GM19467 (cell line): ENCODE measurements at regions not wholly inside any gene's neighbourhood (a gene's known extent, or its start where the extent isn't known, plus 50 kb on each side); places are given as distances from the start of the nearest gene placed in this dataset.
"Not testable (repeated sequence)": the region's sequence is repeated elsewhere in the genome, so short reads cannot be mapped to it uniquely, and the experiment has no call there.

Experiments used
- ATAC-seq: cut with Tn5 transposase; IDR thresholded peaks from one replicate; pipeline ENCODE4 v1.9.1; 2021; ENCODE audit warnings: mild to moderate bottlenecking, moderate library complexity; ENCODE audit not compliant: unreplicated experiment

DNA sequence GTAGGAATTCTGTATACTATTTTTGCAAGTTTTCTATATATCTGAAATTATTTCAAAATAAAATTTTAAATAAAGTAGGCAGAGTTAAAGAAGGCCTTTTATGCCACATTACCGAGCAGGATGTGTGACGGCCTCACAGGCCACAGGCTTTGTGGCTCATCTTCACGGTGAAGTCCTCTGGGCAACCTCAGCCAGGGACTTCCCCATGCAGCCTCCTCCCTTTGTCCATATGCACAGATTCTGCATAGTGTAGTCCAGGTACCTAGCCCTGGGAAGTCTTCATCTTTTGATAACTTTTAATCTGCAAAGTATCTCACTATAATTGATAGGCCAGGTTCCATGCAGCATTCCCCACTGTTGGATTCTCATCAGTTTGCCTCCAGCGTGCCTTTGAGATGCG lies 62.8 kb downstream of the ARHGAP11B start:
- not testable (repeated sequence) for ATAC-seq

GRCh38 chr15:30690153-30690552 lies 64.2 kb downstream of the ARHGAP11B start:
- ATAC-seq = not testable (repeated sequence)

DNA sequence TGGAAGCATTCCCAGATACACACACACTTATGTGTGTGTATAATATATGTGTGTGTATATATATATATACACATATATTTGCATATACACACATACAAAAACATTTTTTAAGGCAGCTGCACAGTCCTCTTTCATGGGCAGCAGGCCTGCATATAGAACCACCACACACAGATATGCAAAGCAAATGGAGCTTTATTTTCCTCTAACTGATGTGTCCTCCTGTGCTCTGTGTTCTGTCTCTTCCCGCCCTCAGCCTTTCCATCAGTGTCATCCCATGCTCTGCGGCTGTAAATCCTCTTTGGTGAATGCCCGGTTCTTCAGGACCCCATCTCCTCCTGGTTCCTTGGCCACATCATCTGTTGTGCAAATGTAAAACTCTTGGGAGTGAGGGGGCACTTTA lies 69.9 kb downstream of the ARHGAP11B start:
- ATAC-seq = not testable (repeated sequence)

DNA sequence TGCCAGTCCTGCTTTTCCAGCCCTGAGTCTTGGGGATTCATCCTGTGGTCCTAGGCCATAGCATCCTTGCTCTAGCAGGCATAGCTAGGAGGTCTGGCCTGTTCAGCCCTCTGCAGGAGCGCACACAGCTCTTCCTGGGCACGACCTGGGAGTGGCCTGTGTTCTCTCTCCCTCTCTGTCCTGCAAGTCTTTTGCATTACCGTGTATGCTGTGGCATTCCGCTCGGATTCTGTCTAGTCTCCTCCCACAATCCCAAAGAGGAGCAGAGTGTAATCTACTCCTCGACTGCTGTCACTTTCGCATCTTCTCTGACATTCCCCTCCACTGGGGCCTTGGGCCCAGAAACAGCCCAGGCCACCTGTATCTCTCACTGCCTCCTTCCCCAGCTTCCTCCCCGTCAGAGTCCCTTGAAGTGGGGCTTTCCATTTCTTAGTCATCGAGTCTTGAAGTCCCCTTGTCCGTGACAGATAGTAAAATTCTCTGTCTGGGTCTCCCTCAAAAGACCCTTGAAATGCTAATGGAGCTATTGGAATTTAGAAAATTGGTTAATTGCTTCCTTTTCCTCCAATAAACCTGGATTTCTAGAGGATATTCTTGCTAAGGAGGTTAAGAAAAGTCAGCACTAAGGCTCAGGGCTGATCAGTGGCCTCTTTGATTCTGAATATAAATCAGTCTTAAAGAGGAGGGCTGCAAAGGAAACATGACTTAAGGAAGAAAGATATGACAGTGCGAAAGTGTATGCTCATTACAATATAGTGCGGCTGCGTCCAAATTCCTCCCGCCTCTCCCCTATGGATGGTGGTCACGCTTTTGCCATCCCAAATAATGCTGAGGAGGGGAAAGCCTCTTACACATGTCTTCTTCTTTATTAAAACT lies 70.7 kb downstream of the ARHGAP11B start:
- peak; percentile 64 for ATAC-seq

DNA sequence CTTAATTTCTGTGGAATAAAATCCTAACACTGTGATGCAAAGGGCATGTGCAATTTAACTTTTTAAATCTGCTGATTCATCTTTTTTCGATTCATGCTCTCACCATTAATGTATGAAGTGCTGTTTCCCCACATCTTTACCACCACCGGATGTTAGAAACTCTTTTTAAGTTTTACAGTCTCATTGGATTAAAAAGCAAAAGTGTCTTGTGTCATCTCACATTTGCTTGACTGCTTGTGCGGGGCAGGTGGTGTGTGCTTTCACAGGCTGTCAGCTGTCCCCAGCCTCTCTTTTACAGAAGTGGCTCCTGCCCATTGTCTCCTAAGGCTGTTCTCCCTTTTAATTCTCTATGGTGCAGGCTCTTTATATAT lies 71.4 kb downstream of the ARHGAP11B start:
- peak; percentile 57 for ATAC-seq

DNA sequence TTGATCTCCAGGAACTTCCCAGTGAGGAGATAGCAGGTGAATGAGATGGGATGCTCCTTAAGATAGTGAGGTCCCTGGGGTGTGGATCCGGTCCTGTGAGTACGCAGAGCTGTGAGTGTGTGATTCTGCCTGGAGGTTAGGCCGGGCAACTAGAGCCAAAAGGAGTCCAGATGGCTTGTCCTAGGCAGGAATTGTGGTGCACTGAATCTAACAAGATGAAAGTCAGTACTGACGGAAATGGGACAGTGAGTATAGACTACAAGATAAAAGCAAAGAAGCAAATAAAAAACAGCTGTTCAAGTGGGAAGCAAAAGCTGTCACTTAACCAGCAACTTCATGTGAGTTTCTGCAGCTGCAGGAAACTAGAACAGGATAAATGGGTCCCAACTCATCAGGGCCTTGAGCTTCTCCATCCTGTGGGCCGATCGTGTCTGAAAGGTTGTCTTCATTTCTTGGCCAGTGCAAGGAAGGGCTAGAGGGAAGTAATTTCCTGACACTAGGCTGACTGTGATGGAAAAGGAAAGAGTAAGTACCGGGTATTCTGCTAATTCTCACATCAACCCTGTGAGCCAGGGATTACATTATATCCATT lies 74.2 kb downstream of the ARHGAP11B start:
- not testable (repeated sequence) for ATAC-seq

DNA sequence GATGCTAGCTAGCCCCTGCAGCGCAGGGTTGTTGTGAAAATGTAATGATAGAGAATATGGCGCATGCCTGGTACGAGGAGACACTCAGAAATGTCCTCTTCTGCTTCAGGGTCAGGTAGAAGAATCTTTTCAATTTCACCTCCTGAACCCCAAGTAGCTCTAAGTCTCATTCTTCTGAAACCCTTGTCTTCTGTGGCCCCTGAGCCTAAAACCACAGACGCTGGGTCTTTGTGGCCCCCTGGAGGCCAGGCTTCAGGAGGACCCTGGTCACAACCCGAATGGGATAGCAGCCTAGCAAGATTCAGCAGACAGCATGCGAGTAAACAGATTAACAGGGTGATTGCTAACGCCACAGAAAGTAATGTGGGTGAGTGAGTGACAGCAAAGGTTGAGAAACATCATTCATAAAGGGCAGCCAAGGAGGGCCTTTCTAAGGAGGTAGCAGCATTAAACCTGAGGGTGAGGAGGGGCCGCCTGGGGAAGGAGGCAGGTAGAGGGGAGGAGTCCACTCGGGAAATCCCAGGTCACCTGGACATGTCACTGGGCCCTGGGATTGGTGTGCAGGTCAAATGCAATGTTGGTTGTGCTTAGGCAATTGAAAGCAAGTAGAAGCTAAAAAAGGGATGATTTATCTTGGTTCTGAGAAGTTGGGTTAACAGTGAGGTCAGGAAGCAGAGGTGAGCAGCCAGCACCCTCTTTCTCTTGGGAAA lies 82.2 kb downstream of the ARHGAP11B start:
- not testable (repeated sequence) for ATAC-seq

GRCh38 chr15:30708809-30709208 lies 82.9 kb downstream of the ARHGAP11B start:
- ATAC-seq = not testable (repeated sequence)

DNA sequence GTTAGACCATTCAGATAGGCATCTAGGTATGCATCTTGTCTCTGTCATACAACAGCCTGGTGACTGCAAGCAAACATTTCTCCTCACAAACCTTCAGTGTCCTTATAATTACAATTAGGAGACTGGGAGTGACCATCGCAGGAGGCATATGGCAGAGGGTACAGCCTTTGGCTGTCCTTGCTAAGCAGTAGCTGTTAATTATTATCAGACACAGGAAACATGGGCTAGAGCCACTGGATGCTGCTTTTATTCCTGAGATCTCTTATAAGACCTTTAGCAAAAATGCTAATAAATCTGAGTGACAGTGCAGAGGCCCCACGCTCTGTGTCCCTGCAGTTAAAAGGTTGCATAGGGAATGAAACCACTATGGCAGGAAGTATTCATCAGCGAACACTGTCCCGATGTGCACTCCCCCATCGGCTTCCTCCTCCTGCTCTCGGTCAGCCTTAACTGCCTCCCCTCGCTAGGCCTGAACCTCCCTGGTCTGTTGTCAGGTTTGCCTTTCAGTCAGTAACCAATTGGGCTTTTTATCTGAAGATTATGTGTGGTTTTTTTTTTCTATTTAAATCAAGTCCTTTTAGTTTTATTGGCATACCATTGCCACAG lies 92.2 kb downstream of the ARHGAP11B start:
- peak; percentile 69 for ATAC-seq

GRCh38 chr15:30719363-30719762 lies 93.4 kb downstream of the ARHGAP11B start:
- ATAC-seq = not testable (repeated sequence)

GRCh38 chr15:30720825-30721224 lies 94.9 kb downstream of the ARHGAP11B start:
- not testable (repeated sequence) for ATAC-seq

- not testable (repeated sequence) for ATAC-seq
Measured at GRCh38 chr15:30721529-30721928, 95.6 kb downstream of the ARHGAP11B start.

GRCh38 chr15:30723540-30724175 lies 97.7 kb downstream of the ARHGAP11B start:
- ATAC-seq = not testable (repeated sequence)

DNA sequence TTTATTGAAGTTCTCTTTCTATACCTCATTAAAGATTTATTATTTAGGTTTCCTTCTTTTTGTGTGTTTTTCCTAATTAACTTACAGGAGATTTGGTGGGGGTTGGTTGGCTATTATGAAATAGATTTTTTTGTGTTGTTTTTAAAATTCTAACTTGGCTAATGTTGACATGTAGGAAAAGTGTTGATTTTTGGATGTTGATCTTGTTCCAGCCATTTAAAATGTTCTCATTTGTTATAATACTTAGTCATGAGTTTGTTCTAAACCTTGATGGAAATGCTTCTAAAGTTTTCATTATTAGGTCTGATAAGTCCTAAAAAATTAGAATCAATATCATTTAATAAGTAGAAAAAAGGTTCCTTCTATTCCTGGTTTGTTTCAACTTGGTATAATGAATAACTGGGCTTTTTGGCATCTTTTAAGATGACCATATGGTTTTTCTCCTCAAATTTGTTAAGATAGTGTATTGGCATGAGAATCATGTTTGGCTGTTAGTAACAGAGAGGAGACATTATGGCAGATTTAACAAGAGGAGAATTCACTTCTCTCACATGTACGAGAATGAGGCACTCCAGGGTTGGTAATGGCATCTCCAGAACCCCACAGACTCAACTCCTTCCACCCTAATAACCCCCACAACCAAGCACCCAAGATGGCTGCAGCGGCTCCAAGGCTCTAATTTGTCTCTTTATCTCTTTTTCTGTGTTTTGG lies 104.1 kb downstream of the ARHGAP11B start:
- ATAC-seq = not testable (repeated sequence)

DNA sequence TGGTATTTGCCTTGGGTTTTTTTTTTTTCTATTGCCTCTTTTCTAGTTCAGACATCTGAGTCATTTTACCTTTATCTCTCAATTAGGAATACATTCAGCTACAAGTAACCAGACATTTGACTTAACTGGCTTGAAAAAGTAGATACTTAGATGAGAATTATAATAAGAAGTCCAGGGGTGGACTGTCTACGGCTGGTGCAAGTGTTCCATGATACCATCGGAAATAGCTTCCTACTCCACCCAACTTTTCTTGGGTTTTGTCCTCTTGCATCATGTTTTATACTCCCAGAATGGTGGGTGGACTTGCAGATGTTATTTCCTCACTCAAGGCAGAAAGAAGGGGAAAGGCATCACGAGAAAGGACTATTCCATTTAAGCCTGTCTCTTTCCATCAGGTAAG lies 104.7 kb downstream of the ARHGAP11B start:
- not testable (repeated sequence) for ATAC-seq

DNA sequence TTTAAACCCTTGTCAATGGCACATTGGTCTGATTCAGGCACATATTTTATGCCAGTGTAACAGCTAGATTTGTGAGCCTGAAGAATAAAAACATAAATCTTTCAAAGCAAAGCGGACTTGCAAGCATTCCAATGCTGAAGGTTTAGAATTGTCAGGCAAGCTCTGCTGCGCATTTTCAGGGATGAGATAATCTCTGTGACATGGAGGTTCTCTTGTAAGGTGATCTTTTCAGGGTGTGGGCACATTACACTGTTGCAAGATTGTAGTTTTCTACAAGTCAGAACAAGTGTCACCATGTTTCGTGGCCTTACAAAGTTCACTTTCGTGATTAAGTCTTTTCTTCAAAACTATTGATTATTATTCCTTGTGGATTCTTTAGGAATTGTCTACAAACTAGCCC lies 106.2 kb downstream of the ARHGAP11B start:
- ATAC-seq = not testable (repeated sequence)

- not testable (repeated sequence) for ATAC-seq
Measured at GRCh38 chr15:30735884-30736564, 110.1 kb downstream of the ARHGAP11B start.

GRCh38 chr15:30742796-30743195 lies 116.9 kb downstream of the ARHGAP11B start:
- not testable (repeated sequence) for ATAC-seq

DNA sequence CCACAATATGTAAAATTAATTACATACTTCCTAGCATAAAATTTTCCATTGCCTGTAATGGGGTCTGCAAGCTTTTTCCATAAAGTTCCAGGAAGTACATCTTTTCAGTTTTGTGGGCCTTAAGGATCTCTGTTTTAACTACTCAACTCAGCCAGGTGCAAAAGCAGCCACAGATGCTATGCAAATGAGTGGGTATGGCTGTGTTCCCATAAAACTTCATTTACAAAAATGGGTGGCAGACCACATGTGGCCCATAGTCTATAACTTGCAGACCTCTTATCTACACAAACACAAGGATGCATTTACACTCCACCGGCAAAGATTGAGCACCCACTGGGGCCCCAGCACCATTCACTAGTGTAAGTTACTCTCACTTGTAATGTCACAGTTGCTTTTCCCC lies 123.1 kb downstream of the ARHGAP11B start:
- not testable (repeated sequence) for ATAC-seq
